KMS-11 (cell line): ENCODE measurements at regions not wholly inside any gene's neighbourhood (a gene's known extent, or its start where the extent isn't known, plus 50 kb on each side); places are given as distances from the start of the nearest gene placed in this dataset.

ENCODE experiments used
- H2AFZ ChIP-seq: fragments of 200-600 bp; sonication (generic); 2 replicates; pipeline ENCODE4 v1.6.1; 2016; ENCODE audit warnings: antibody characterized with exemption, mixed run types, low read depth
- H3K27ac ChIP-seq: fragments of 200-600 bp; sonication (generic); 2 replicates; pipeline ENCODE4 v1.6.1; 2016; ENCODE audit warnings: mild to moderate bottlenecking, mixed run types
- H3K27me3 ChIP-seq: fragments of 200-600 bp; sonication (generic); 2 replicates; pipeline ENCODE4 v1.6.1; 2017; ENCODE audit warnings: mild to moderate bottlenecking, low read depth, mixed run types, moderate library complexity; ENCODE audit not compliant: insufficient read depth
- H3K36me3 ChIP-seq: fragments of 200-600 bp; sonication (generic); 2 replicates; pipeline ENCODE4 v1.6.1; 2017; ENCODE audit warnings: mild to moderate bottlenecking, mixed run types; ENCODE audit not compliant: insufficient read depth
- H3K4me1 ChIP-seq: fragments of 200-600 bp; sonication (generic); 2 replicates; pipeline ENCODE4 v1.6.1; 2016; ENCODE audit warnings: mild to moderate bottlenecking, low read depth, mixed run types; ENCODE audit not compliant: poor library complexity, severe bottlenecking
- H3K4me2 ChIP-seq: fragments of 200-600 bp; sonication (generic); 2 replicates; pipeline ENCODE4 v1.7.0; 2016; ENCODE audit warnings: mild to moderate bottlenecking, mixed run types
- H3K4me3 ChIP-seq: fragments of 200-600 bp; sonication (generic); IDR thresholded peaks from 2 replicates; pipeline ENCODE4 v1.6.1; 2017; ENCODE audit warnings: low read depth, low read length, mixed read lengths; ENCODE audit not compliant: insufficient read depth
- H3K79me2 ChIP-seq: fragments of 200-600 bp; sonication (generic); 2 replicates; pipeline ENCODE4 v1.6.1; 2016; ENCODE audit warnings: low read depth, mixed run types; ENCODE audit not compliant: insufficient read depth
- H3K9ac ChIP-seq: fragments of 200-600 bp; sonication (generic); 2 replicates; pipeline ENCODE4 v1.6.1; 2016; ENCODE audit warnings: mild to moderate bottlenecking, mixed run types
- H4K20me1 ChIP-seq: fragments of 200-600 bp; sonication (generic); 2 replicates; pipeline ENCODE4 v1.6.1; 2016; ENCODE audit warnings: mild to moderate bottlenecking, mixed run types; ENCODE audit not compliant: insufficient read depth
- TF ChIP-seq, protein P1 (sequence below): fragments of 200-600 bp; sonication (generic); conservative IDR thresholded peaks from 2 replicates; pipeline ENCODE4 v1.6.1; 2017; ENCODE audit warnings: low read depth, mild to moderate bottlenecking, antibody characterized with exemption, low read length, moderate library complexity, mixed read lengths

DNA sequence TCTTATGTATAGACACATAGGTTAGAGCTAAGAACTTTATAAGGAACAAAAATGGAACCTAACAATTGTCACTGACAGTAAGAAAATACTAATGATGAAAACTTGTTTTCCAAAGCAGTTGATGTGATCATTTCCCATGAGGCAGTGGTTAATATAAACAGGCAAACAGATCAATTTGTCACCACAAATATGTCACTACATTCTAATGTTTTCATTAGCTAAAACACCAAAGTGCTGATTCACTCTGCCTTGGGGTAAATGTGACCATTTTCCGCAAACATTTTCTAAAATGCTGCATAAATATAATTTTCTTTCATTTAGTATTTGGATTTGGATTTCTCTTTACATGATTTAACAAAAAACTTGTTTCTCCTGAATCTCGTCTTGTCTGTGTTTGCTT lies 408.9 kb upstream of the CTSO start:
- H3K4me3 ChIP-seq = no peak overlapping the region
- H4K20me1 ChIP-seq = no peaks in the 10 kb centered on the region
- TF ChIP-seq, protein P1, sequence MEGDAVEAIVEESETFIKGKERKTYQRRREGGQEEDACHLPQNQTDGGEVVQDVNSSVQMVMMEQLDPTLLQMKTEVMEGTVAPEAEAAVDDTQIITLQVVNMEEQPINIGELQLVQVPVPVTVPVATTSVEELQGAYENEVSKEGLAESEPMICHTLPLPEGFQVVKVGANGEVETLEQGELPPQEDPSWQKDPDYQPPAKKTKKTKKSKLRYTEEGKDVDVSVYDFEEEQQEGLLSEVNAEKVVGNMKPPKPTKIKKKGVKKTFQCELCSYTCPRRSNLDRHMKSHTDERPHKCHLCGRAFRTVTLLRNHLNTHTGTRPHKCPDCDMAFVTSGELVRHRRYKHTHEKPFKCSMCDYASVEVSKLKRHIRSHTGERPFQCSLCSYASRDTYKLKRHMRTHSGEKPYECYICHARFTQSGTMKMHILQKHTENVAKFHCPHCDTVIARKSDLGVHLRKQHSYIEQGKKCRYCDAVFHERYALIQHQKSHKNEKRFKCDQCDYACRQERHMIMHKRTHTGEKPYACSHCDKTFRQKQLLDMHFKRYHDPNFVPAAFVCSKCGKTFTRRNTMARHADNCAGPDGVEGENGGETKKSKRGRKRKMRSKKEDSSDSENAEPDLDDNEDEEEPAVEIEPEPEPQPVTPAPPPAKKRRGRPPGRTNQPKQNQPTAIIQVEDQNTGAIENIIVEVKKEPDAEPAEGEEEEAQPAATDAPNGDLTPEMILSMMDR = no peak
- no peak overlapping the region for H3K9ac ChIP-seq
- H3K79me2 ChIP-seq = no peaks in the 10 kb centered on the region
- no peaks in the 10 kb centered on the region for H3K27me3 ChIP-seq
- H3K4me1 ChIP-seq = no peaks in the 10 kb centered on the region
- H2AFZ ChIP-seq = no peak overlapping the region
- no peak overlapping the region for H3K27ac ChIP-seq
- no peak overlapping the region for H3K4me2 ChIP-seq
- H3K36me3 ChIP-seq = no peaks in the 10 kb centered on the region

DNA sequence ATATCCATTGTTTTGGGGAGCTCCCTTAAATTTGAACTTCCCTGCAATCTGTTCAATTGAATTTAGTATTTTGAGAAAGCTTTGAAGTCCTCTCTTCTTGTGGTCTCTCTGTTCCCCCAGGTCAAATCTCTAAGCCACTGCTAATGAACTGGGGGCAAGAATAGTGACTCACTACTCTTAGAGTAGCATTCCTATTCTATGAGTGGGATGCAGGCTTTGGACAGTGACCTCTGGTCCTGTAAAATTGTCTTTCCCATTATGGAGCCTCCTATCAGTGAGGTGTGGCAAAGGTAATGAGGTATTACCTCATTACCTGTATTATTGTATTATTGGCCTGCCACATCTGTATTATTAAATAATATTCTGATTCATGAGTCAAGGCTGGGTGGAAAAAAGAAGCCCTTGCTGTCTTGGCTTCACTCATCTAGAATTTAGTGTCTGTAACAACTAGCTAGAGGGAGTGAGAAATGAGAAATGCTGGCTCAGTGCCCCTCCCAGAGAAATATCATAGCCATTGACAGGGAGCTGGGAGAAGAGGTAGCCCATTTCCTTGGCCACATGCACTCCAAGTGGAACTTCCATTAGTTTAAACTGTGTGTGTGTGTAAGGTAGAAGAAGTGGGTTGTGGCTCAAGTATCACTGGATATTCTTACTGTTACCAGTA lies 393.9 kb upstream of the CTSO start:
- no peaks in the 10 kb centered on the region for H3K4me1 ChIP-seq
- H3K4me3 ChIP-seq = no peak overlapping the region
- H3K27me3 ChIP-seq = no peaks in the 10 kb centered on the region
- TF ChIP-seq, protein P1 = no peak
- H3K79me2 ChIP-seq = no peaks in the 10 kb centered on the region
- H3K4me2 ChIP-seq = no peak overlapping the region
- no peaks in the 10 kb centered on the region for H4K20me1 ChIP-seq
- no peak overlapping the region for H3K27ac ChIP-seq
- H3K9ac ChIP-seq = no peak overlapping the region
- no peak overlapping the region for H2AFZ ChIP-seq
- H3K36me3 ChIP-seq = no peaks in the 10 kb centered on the region

- TF ChIP-seq, protein P1 = no peak
- no peaks in the 10 kb centered on the region for H3K36me3 ChIP-seq
- H3K9ac ChIP-seq = no peak overlapping the region
- no peak overlapping the region for H2AFZ ChIP-seq
- no peak overlapping the region for H3K27ac ChIP-seq
- no peaks in the 10 kb centered on the region for H3K79me2 ChIP-seq
- H4K20me1 ChIP-seq = no peaks in the 10 kb centered on the region
- H3K27me3 ChIP-seq = no peaks in the 10 kb centered on the region
- H3K4me1 ChIP-seq = no peaks in the 10 kb centered on the region
- no peak overlapping the region for H3K4me3 ChIP-seq
- no peak overlapping the region for H3K4me2 ChIP-seq
Observed at GRCh38 chr4:156346959-156347385, 393.3 kb upstream of the CTSO start.

DNA sequence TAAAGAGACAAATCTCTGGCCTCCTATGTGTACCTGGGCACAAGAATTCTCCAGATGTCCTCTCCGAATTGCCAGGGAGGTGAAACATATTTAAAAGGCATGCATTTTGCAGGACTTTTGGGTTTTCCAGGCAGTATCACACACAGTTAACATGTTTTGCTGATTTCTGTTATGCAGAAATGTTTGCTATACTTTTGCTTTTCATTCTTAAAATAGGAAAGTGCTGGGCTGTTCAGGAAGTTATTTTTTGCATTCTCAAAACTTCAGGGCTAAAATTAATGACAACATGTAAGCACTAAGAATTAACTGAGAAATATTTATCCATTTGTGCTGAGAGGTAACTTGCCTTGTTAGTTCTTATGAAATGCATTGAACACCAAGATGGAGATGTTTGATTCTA lies 390.7 kb upstream of the CTSO start:
- H3K79me2 ChIP-seq = no peaks in the 10 kb centered on the region
- TF ChIP-seq, protein P1 = no peak
- no peak overlapping the region for H3K27ac ChIP-seq
- H3K4me2 ChIP-seq = no peak overlapping the region
- H2AFZ ChIP-seq = no peak overlapping the region
- H3K4me1 ChIP-seq = no peaks in the 10 kb centered on the region
- no peaks in the 10 kb centered on the region for H3K36me3 ChIP-seq
- no peaks in the 10 kb centered on the region for H3K27me3 ChIP-seq
- H4K20me1 ChIP-seq = no peaks in the 10 kb centered on the region
- no peak overlapping the region for H3K9ac ChIP-seq
- no peak overlapping the region for H3K4me3 ChIP-seq
